Caco-2 (cell line): ENCODE measurements at regions not wholly inside any gene's neighbourhood (a gene's known extent, or its start where the extent isn't known, plus 50 kb on each side); places are given as distances from the start of the nearest gene placed in this dataset.

Experiments
- BruUV-seq: library from RNA; stranded (reverse); fragments of 400-500 nt; replicated peaks from 2 replicates; lab custom pipeline; 2021; lab: Mats Ljungman, UMichigan
- CTCF ChIA-PET: fragments of 300-600 bp; sonication (Branson Sonifier 250); formaldehyde crosslinking; loops from one replicate; lab custom pipeline; 2022; ENCODE audit warnings: antibody characterized with exemption; lab: Charles Lee
- POLR2A ChIA-PET: fragments of 300-600 bp; sonication (Branson Sonifier 250); formaldehyde crosslinking; loops from one replicate; lab custom pipeline; 2022; ENCODE audit warnings: antibody characterized with exemption; lab: Charles Lee
- DNase-seq, 2 experiments: peaks; one replicate each; pipeline versions ENCODE4 v3.0.0 to v3.0.0-alpha.2; 2020 to 2022
- H3K27me3 ChIP-seq: replicated peaks from 2 replicates; pipeline ENCODE4 v1.6.0; 2011; ENCODE audit warnings: low read length; ENCODE audit not compliant: control insufficient read depth, insufficient read depth
- H3K36me3 ChIP-seq: 2 replicates; pipeline ENCODE4 v1.5.1; 2011; ENCODE audit warnings: low read length; ENCODE audit not compliant: control insufficient read depth, insufficient read depth
- H3K4me1 ChIP-seq: fragments of 250-450 bp; sonication (Bioruptor Pico); 2 replicates; pipeline ENCODE4 v1.5.1; 2020; ENCODE audit warnings: mild to moderate bottlenecking
- H3K4me3 ChIP-seq: 2 replicates; pipeline ENCODE4 v1.5.1; 2011; ENCODE audit warnings: low read depth, mild to moderate bottlenecking, control low read depth, low read length
- H3K9me3 ChIP-seq: fragments of 250-450 bp; sonication (Bioruptor Pico); 2 replicates; pipeline ENCODE4 v1.5.1; 2020; ENCODE audit warnings: mild to moderate bottlenecking, moderate library complexity
- H3K27ac Mint-ChIP-seq: one replicate; pipeline ENCODE4 v1.8.0; 2022; ENCODE audit warnings: mixed read lengths; ENCODE audit not compliant: unreplicated experiment
- H3K27me3 Mint-ChIP-seq: one replicate; pipeline ENCODE4 v1.8.0; 2022; ENCODE audit warnings: mixed read lengths; ENCODE audit not compliant: insufficient read depth, unreplicated experiment
- H3K36me3 Mint-ChIP-seq: one replicate; pipeline ENCODE4 v1.8.0; 2022; ENCODE audit warnings: mild to moderate bottlenecking, mixed read lengths; ENCODE audit not compliant: insufficient read depth, unreplicated experiment
- H3K4me1 Mint-ChIP-seq: one replicate; pipeline ENCODE4 v1.8.0; 2022; ENCODE audit warnings: low read depth, mixed read lengths; ENCODE audit not compliant: unreplicated experiment
- H3K4me3 Mint-ChIP-seq: one replicate; pipeline ENCODE4 v1.8.0; 2022; ENCODE audit warnings: mild to moderate bottlenecking, moderate library complexity, mixed read lengths; ENCODE audit not compliant: unreplicated experiment
- H3K9me3 Mint-ChIP-seq: one replicate; pipeline ENCODE4 v1.8.0; 2022; ENCODE audit warnings: mixed read lengths; ENCODE audit not compliant: unreplicated experiment
- intact Hi-C: fragments of 100-400 bp; cut with micrococcal nuclease; formaldehyde crosslinking; loops from one replicate; pipeline ENCODE4 v1.10.0; 2022; ENCODE audit not compliant: unreplicated experiment
- TF ChIP-seq, protein P1 (sequence below), 2 experiments: fragments of 200-600 bp in 1 of 2; IDR thresholded peaks; 1 replicate in 1 of 2; 2 replicates in 1 of 2; pipeline versions ENCODE4 v1.5.1 to v1.8.0; 2011 to 2022; ENCODE audit warnings: antibody characterized with exemption in 1 of 2, control low read depth in 1 of 2, inconsistent platforms in 1 of 2, low read depth in 1 of 2, low read length in 1 of 2, mild to moderate bottlenecking in 1 of 2, moderate library complexity in 1 of 2; ENCODE audit not compliant: insufficient read depth in 1 of 2, severe bottlenecking in 1 of 2, unreplicated experiment in 1 of 2

DNA sequence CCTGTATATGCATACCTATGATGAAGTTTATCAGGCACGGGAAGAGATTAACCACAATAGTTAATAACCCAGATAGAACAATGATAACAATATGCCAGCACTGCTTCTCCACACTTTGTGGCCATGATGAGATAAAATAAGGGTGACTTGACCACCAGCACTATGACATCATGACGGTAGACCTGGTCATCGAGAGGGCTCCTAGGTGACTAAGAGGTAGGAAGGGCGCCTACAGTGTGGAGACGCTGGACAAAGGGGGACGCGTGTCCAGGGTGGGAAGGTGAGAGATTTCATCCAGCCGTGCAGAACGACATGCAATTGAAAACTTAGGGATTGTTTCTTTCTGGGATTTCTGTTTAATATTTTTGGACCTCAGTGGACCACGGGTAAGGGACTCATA lies 221.8 kb upstream of the RTL1 start:
- intact Hi-C loops = no loop called here
- TF ChIP-seq, protein P1, sequence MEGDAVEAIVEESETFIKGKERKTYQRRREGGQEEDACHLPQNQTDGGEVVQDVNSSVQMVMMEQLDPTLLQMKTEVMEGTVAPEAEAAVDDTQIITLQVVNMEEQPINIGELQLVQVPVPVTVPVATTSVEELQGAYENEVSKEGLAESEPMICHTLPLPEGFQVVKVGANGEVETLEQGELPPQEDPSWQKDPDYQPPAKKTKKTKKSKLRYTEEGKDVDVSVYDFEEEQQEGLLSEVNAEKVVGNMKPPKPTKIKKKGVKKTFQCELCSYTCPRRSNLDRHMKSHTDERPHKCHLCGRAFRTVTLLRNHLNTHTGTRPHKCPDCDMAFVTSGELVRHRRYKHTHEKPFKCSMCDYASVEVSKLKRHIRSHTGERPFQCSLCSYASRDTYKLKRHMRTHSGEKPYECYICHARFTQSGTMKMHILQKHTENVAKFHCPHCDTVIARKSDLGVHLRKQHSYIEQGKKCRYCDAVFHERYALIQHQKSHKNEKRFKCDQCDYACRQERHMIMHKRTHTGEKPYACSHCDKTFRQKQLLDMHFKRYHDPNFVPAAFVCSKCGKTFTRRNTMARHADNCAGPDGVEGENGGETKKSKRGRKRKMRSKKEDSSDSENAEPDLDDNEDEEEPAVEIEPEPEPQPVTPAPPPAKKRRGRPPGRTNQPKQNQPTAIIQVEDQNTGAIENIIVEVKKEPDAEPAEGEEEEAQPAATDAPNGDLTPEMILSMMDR (IDR thresholded peaks at IDR 0.05; ENCODE audit: insufficient read depth in 1 of 2, low read depth in 1 of 2, low read length in 1 of 2, severe bottlenecking in 1 of 2, unreplicated experiment in 1 of 2) = no peak
- H3K9me3 Mint-ChIP-seq = no peaks in the 10 kb centered on the region
- Histone ChIP-seq H3K27me3 (no peaks in the 10 kb centered on the region), H3K36me3 (no peaks in the 10 kb centered on the region), H3K9me3 (no peaks in the 10 kb centered on the region), H3K4me3 (no peak overlapping the region), H3K4me1 (no peaks in the 10 kb centered on the region)
- no TSS peak for BruUV-seq
- CTCF ChIA-PET = no interaction called here
- H3K4me1 Mint-ChIP-seq = no peaks in the 10 kb centered on the region
- POLR2A ChIA-PET = no interaction called here
- no peak overlapping the region for H3K27ac Mint-ChIP-seq
- no peak overlapping the region for H3K4me3 Mint-ChIP-seq
- DNase-seq = no peak
- H3K27me3 Mint-ChIP-seq = peaks cover 18% of the 10 kb centered on the region
- no peaks in the 10 kb centered on the region for H3K36me3 Mint-ChIP-seq

DNA sequence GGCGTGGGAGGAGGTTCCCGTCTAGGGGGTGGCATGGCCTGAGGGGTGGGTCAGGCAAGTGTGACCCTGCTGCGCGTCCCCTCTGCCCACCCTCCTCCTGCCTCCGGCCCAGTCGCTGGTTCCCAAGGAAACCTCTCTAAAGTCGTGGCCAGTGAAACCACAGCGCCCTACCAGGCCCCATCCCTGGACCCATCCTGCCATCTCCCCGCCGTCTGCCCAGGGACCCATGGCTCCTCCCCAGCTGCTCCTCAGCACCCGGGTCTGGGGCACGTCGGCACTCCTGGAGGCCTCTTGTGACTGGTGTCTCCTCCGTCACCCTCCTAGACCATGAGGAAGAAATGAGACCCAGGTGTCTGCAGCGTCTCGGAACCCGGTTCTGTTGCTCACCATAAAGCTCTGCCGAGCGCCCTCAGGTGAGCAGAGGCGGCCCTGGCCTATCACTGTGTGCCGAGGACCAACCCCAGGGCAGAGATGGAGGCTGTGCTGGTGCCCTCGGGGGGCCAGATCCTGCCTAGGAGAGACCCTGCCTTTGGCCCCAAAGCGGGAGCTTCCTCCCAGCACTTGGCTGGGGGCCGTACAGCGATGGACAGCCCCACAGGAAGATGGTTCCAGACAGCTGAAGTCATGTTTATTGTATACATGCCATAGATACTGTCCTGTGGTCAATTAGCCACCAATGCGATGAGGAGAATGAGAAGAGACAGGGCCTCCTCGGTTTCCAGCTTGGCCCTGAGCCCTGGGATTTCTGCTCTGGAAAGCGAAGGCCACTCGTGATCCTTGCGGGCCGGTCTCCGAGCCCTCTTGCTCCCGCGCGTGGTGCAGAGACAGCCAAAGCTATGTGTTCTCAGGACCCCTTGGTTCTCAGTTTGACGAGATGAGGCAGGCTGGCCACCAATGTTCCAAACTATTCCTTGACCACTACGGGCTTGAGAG lies 222.5 kb upstream of the RTL1 start:
- BruUV-seq = no TSS peak
- intact Hi-C loops = no loop called here
- Histone ChIP-seq H3K4me3 (no peak overlapping the region), H3K9me3 (no peaks in the 10 kb centered on the region), H3K4me1 (no peaks in the 10 kb centered on the region), H3K27me3 (no peaks in the 10 kb centered on the region), H3K36me3 (no peaks in the 10 kb centered on the region)
- no peak overlapping the region for H3K4me3 Mint-ChIP-seq
- no peaks in the 10 kb centered on the region for H3K9me3 Mint-ChIP-seq
- H3K4me1 Mint-ChIP-seq = no peaks in the 10 kb centered on the region
- no peak overlapping the region for H3K27ac Mint-ChIP-seq
- DNase-seq = no peak
- peaks cover 20% of the 10 kb centered on the region for H3K27me3 Mint-ChIP-seq
- ChIA-PET CTCF (no interaction called here), POLR2A (no interaction called here)
- no peaks in the 10 kb centered on the region for H3K36me3 Mint-ChIP-seq
- TF ChIP-seq, protein P1 (IDR thresholded peaks at IDR 0.05; ENCODE audit: insufficient read depth in 1 of 2, low read depth in 1 of 2, low read length in 1 of 2, severe bottlenecking in 1 of 2, unreplicated experiment in 1 of 2) = no peak

DNA sequence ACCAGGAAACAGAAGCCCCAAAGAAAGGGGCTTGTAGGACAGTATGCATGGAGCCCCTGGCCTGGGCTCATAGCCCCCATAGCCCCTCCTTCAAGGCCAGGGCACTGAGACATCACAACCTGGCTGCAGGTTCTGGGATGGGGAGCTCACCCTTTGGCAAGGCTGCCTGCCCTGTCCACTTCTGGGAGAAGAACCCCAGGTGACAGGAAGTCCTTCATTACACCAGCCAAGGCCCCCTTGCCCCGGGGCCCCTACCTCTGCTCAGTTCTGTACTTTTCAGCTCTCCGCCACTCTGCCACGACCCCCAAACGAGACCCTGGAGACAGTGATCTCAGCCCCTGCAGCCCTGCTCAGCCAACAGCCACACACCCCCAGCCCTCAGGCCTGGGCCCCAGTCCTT lies 223.2 kb upstream of the RTL1 start:
- H3K9me3 ChIP-seq = no peaks in the 10 kb centered on the region
- H3K4me3 ChIP-seq = no peak overlapping the region
- no peak overlapping the region for H3K4me3 Mint-ChIP-seq
- TF ChIP-seq, protein P1 (IDR thresholded peaks at IDR 0.05; ENCODE audit: insufficient read depth in 1 of 2, low read depth in 1 of 2, low read length in 1 of 2, severe bottlenecking in 1 of 2, unreplicated experiment in 1 of 2) = no peak
- H3K27me3 ChIP-seq = no peaks in the 10 kb centered on the region; the same call in 1 of the 2 replicates
- ChIA-PET POLR2A (no interaction called here), CTCF (no interaction called here)
- H3K27ac Mint-ChIP-seq = no peak overlapping the region
- H3K4me1 Mint-ChIP-seq = no peaks in the 10 kb centered on the region
- intact Hi-C loops = no loop called here
- H3K9me3 Mint-ChIP-seq = no peaks in the 10 kb centered on the region
- no TSS peak for BruUV-seq
- no peaks in the 10 kb centered on the region for H3K36me3 ChIP-seq
- H3K36me3 Mint-ChIP-seq = no peaks in the 10 kb centered on the region
- H3K27me3 Mint-ChIP-seq = peaks cover 20% of the 10 kb centered on the region
- H3K4me1 ChIP-seq = no peaks in the 10 kb centered on the region
- DNase-seq = no peak
